Ishikawa (cell line): ENCODE measurements at regions not wholly inside any gene's neighbourhood (a gene's known extent, or its start where the extent isn't known, plus 50 kb on each side); places are given as distances from the start of the nearest gene placed in this dataset.

ENCODE experiments used
- CEBPB ChIP-seq: IDR thresholded peaks from 2 replicates; pipeline ENCODE4 v1.6.1; 2012
- CREB1 ChIP-seq: IDR thresholded peaks from 2 replicates; pipeline ENCODE4 v1.6.1; 2012; ENCODE audit warnings: low read depth
- EGR1 ChIP-seq: IDR thresholded peaks from 2 replicates; pipeline ENCODE4 v1.6.1; 2012
- EP300 ChIP-seq: IDR thresholded peaks from 2 replicates; pipeline ENCODE4 v1.6.1; 2012; ENCODE audit warnings: borderline replicate concordance
- FOXM1 ChIP-seq: IDR thresholded peaks from 2 replicates; pipeline ENCODE4 v1.6.1; 2012; ENCODE audit warnings: low read depth, borderline replicate concordance
- MAX ChIP-seq: IDR thresholded peaks from 2 replicates; pipeline ENCODE4 v1.6.1; 2012
- NFIC ChIP-seq: IDR thresholded peaks from 2 replicates; pipeline ENCODE4 v1.6.1; 2012
- RAD21 ChIP-seq: IDR thresholded peaks from 2 replicates; pipeline ENCODE4 v1.6.1; 2012; ENCODE audit warnings: low read depth
- TAF1 ChIP-seq: IDR thresholded peaks from 2 replicates; pipeline ENCODE4 v1.6.1; 2012; ENCODE audit warnings: low read depth, mild to moderate bottlenecking
- TCF12 ChIP-seq: IDR thresholded peaks from 2 replicates; pipeline ENCODE4 v1.6.1; 2012; ENCODE audit warnings: low read depth
- TEAD4 ChIP-seq: IDR thresholded peaks from 2 replicates; pipeline ENCODE4 v1.6.1; 2012
- USF1 ChIP-seq: IDR thresholded peaks from 2 replicates; pipeline ENCODE4 v1.6.1; 2012
- YY1 ChIP-seq: IDR thresholded peaks from 2 replicates; pipeline ENCODE4 v1.6.1; 2012; ENCODE audit warnings: low read depth
- ZBTB7A ChIP-seq: IDR thresholded peaks from 2 replicates; pipeline ENCODE4 v1.6.1; 2012; ENCODE audit warnings: low read depth
- TF ChIP-seq, protein P1 (sequence below): IDR thresholded peaks from 2 replicates; pipeline ENCODE4 v1.6.1; 2012; ENCODE audit warnings: low read depth, mild to moderate bottlenecking

- no peak for TF ChIP-seq EP300
- TF ChIP-seq TAF1: no peak
- no peak for TF ChIP-seq YY1
- TF ChIP-seq MAX: no peak
- no peak for TF ChIP-seq NFIC
- TF ChIP-seq TEAD4: no peak
- no peak for TF ChIP-seq USF1
- TF ChIP-seq, protein P1, sequence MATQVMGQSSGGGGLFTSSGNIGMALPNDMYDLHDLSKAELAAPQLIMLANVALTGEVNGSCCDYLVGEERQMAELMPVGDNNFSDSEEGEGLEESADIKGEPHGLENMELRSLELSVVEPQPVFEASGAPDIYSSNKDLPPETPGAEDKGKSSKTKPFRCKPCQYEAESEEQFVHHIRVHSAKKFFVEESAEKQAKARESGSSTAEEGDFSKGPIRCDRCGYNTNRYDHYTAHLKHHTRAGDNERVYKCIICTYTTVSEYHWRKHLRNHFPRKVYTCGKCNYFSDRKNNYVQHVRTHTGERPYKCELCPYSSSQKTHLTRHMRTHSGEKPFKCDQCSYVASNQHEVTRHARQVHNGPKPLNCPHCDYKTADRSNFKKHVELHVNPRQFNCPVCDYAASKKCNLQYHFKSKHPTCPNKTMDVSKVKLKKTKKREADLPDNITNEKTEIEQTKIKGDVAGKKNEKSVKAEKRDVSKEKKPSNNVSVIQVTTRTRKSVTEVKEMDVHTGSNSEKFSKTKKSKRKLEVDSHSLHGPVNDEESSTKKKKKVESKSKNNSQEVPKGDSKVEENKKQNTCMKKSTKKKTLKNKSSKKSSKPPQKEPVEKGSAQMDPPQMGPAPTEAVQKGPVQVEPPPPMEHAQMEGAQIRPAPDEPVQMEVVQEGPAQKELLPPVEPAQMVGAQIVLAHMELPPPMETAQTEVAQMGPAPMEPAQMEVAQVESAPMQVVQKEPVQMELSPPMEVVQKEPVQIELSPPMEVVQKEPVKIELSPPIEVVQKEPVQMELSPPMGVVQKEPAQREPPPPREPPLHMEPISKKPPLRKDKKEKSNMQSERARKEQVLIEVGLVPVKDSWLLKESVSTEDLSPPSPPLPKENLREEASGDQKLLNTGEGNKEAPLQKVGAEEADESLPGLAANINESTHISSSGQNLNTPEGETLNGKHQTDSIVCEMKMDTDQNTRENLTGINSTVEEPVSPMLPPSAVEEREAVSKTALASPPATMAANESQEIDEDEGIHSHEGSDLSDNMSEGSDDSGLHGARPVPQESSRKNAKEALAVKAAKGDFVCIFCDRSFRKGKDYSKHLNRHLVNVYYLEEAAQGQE: no peak
- TF ChIP-seq TCF12: no peak
- TF ChIP-seq RAD21: no peak
- no peak for TF ChIP-seq FOXM1
- TF ChIP-seq CREB1: no peak
- no peak for TF ChIP-seq ZBTB7A
- TF ChIP-seq CEBPB: no peak
- TF ChIP-seq EGR1: no peak
Observed at GRCh38 chr1:194602184-194602583, 1415.8 kb upstream of the B3GALT2 start.

DNA sequence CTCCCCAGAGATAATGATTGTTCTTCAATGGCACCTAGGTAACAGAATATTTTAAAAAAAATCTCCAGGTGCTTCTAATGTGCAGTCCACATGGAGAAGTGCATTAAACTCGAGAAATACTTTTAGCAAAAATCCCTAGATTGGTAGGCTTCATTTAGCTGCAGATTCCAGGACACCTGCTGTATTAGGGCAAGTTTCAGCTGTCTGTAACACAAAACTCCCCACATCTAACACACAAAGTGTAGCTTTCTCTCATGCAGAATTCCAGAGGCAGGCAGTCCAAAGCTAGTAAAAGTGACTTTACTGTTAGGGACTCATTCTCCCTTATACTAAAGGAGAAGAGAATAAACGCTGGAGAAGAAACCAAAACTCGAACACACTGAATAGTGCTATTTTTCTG lies 1414.3 kb upstream of the B3GALT2 start:
- no peak for TF ChIP-seq MAX
- TF ChIP-seq EGR1: no peak
- no peak for TF ChIP-seq ZBTB7A
- TF ChIP-seq EP300: no peak
- TF ChIP-seq CEBPB: no peak
- TF ChIP-seq YY1: no peak
- no peak for TF ChIP-seq USF1
- TF ChIP-seq TCF12: no peak
- no peak for TF ChIP-seq TAF1

DNA sequence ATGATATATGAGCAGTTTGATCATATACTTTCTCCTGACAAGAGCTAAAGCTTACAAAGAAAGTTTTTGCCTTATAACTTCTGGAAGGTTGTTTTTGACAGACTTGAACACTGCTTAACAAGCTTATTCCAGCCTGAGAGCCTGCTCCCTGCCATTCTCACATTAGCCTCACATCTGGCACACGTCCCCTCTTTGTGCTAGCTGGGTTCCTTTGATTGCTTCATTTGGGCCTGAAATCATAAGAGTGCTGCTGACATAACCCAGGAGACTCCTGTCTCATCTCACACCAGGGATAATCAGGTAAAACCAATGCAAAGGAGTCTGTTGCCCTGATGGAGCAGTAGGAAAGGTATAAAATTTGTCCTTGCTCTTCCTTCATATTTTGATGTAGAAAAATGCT lies 1411.7 kb upstream of the B3GALT2 start:
- TF ChIP-seq YY1 (no peak), ZBTB7A (no peak)

GRCh38 chr1:194586302-194586701 lies 1399.9 kb upstream of the B3GALT2 start:
- TF ChIP-seq RAD21 (no peak), TEAD4 (no peak)

DNA sequence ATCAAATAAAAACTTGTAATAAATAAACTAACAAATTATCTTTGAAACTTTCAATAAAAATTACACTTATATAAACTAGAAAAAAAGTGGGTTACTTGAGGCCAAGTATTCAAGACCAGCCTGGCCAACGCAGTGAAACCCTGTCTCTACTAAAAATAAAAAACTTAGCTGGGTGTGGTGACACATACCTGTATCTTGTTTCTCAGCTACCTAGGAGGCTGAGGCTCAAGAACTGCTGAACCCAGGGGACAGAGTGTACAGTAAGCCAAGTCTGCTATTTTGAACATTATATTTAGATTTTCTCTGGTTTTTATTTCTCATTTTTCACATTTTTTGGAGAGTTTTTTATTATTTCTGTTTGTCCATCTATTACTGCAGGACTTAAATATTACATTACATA lies 1397.6 kb upstream of the B3GALT2 start:
- no peak for TF ChIP-seq CEBPB
- no peak for TF ChIP-seq YY1

DNA sequence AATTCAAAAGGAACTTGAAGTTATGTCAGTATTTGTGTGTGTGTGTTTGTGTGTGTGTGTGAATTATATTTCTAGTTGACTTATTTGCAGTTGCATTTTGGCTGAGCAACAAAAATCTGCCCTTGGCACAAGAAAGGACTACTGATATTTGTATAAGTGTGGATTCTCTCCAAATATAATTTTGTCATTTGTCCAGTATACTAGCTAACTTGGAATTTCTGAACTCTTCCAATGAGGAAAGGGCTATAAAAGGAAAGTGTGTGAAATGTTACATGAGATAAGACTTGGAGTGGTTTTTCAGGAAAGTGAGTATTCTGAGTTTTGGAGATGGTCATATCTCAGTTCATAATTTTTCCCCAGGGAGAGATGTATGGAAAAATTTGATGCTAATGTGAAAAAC lies 1384.1 kb upstream of the B3GALT2 start:
- no peak for TF ChIP-seq TCF12
- no peak for TF ChIP-seq TEAD4
- TF ChIP-seq ZBTB7A: no peak
- no peak for TF ChIP-seq YY1
- TF ChIP-seq CEBPB: no peak
- TF ChIP-seq EGR1: no peak
- no peak for TF ChIP-seq USF1
- no peak for TF ChIP-seq EP300
- TF ChIP-seq FOXM1: no peak
- no peak for TF ChIP-seq RAD21
- TF ChIP-seq CREB1: no peak
- no peak for TF ChIP-seq TAF1

DNA sequence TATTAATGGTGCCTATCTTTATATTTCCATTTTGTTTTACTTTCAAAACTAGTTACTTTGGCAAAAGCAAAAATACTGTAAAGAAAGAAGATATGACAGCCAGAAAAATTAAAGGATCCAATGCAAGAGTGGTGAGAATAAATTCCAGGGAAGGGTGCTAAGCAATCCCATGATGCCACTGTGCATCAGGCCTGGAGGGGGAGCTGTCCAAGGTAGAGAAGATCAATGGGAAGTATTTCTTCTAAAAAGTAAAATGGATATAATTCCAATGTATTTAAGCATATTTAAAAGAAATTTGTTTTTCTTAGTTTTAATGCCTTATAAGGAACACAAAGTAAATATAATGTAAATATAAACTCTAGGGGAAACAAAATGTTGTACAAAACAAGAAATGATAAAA lies 1382.2 kb upstream of the B3GALT2 start:
- TF ChIP-seq CEBPB (no peak), EP300 (no peak), TAF1 (no peak), FOXM1 (no peak)
- TF ChIP-seq, protein P1: peak; percentile 85
